AG09309 (cell line): ENCODE measurements at regions not wholly inside any gene's neighbourhood (a gene's known extent, or its start where the extent isn't known, plus 50 kb on each side); places are given as distances from the start of the nearest gene placed in this dataset.
"Not testable (repeated sequence)": the region's sequence is repeated elsewhere in the genome, so short reads cannot be mapped to it uniquely, and the experiment has no call there.

Experiments
- DNase-seq: peaks from one replicate; pipeline ENCODE4 v3.0.0-alpha.2; 2010; ENCODE audit warnings: low read depth
- H3K4me3 ChIP-seq: 2 replicates; pipeline ENCODE4 v1.5.1; 2011; ENCODE audit warnings: mild to moderate bottlenecking, low read depth, low read length, moderate library complexity; ENCODE audit not compliant: control insufficient read depth
- TF ChIP-seq, protein P1 (sequence below): IDR thresholded peaks from 2 replicates; pipeline ENCODE4 v1.5.1; 2011; ENCODE audit warnings: mild to moderate bottlenecking, low read depth, low read length, inconsistent platforms; ENCODE audit not compliant: insufficient read depth, control insufficient read depth; ENCODE audit errors: missing control alignments

GRCh38 chr2:142495141-142495540 lies 364.3 kb upstream of the LRP1B start:
- TF ChIP-seq, protein P1, sequence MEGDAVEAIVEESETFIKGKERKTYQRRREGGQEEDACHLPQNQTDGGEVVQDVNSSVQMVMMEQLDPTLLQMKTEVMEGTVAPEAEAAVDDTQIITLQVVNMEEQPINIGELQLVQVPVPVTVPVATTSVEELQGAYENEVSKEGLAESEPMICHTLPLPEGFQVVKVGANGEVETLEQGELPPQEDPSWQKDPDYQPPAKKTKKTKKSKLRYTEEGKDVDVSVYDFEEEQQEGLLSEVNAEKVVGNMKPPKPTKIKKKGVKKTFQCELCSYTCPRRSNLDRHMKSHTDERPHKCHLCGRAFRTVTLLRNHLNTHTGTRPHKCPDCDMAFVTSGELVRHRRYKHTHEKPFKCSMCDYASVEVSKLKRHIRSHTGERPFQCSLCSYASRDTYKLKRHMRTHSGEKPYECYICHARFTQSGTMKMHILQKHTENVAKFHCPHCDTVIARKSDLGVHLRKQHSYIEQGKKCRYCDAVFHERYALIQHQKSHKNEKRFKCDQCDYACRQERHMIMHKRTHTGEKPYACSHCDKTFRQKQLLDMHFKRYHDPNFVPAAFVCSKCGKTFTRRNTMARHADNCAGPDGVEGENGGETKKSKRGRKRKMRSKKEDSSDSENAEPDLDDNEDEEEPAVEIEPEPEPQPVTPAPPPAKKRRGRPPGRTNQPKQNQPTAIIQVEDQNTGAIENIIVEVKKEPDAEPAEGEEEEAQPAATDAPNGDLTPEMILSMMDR: no peak
- H3K4me3 ChIP-seq: no peak overlapping the region
- DNase-seq: no peak

DNA sequence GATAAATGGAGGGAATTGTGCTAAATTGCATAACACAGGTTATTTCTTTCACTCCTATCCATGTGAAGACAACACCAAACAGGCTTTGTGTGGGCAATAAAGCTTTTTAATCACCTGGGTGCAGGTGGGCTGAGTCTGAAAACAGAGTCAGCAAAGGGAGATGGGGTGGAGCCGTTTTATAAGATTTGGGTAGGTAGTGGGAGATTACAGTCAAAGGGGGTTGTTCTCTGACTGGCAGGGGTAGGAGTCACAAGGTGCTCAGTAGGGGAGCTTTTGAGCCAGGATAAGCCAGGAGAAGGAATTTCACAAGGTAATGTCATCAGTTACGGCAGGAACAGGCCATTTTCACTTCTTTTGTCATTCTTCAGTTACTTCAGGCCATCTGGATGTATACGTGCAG lies 358.8 kb upstream of the LRP1B start:
- DNase-seq, H3K4me3 ChIP-seq: not testable (repeated sequence)

- no peak overlapping the region for H3K4me3 ChIP-seq
- no peak for DNase-seq
- TF ChIP-seq, protein P1: no peak
Observed at GRCh38 chr2:142484111-142484510, 353.3 kb upstream of the LRP1B start.

- DNase-seq: no peak
Observed at GRCh38 chr2:142483653-142484052, 352.8 kb upstream of the LRP1B start.

GRCh38 chr2:142478206-142478605 lies 347.4 kb upstream of the LRP1B start:
- no peak overlapping the region for H3K4me3 ChIP-seq
- TF ChIP-seq, protein P1: no peak
- DNase-seq: no peak

More at GRCh38 chr2:142483653-142484052, 352.8 kb upstream of the LRP1B start:
- no peak overlapping the region for H3K4me3 ChIP-seq
- TF ChIP-seq, protein P1: no peak

DNA sequence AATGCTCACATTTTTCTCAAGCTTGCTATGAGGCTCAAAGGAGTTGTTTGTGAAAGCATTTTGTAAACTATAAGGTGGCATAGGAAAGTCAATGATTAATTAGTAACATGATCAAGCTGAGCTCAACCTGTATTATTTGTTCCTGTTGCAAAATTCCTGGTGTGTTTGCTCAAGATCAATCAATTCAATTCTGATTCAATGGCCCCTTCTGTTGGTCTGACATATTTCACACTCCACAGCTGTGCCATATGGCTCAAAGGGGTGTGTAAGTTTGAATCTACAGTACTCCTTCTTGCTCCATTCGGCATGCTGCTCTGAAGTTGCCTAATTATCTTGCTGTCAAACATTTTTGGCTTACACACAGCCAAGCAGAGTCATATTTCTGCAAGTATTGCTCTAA lies 341.6 kb upstream of the LRP1B start:
- no peak overlapping the region for H3K4me3 ChIP-seq
- TF ChIP-seq, protein P1: no peak
- DNase-seq: no peak

DNA sequence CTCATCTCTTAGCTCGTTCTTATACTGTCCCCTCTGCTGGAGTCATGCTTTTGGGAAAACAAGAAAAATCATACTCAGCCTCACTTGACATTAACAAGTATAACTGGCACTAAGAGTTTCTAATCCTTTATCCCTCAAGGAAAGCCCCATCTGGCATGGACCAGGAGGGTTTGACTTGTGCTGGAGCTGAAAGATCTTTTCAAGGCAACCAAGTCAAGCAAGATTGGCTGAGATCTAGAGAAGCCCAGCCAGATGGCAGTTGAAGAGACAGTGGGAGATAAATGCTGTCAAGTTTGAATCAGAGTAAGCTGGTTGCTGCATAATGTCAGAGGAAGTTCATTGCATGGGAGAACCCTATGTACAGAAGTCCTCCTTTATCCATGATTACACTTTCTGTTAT lies 336.5 kb upstream of the LRP1B start:
- TF ChIP-seq, protein P1: no peak
- H3K4me3 ChIP-seq: no peak overlapping the region
- no peak for DNase-seq

- TF ChIP-seq, protein P1: no peak
- no peak overlapping the region for H3K4me3 ChIP-seq
- DNase-seq: no peak
Observed at GRCh38 chr2:142463047-142463446, 332.2 kb upstream of the LRP1B start.
